ENCODE measurements at regions not wholly inside any gene's neighbourhood (a gene's known extent, or its start where the extent isn't known, plus 50 kb on each side); places are given as distances from the start of the nearest gene placed in this dataset.

DNA sequence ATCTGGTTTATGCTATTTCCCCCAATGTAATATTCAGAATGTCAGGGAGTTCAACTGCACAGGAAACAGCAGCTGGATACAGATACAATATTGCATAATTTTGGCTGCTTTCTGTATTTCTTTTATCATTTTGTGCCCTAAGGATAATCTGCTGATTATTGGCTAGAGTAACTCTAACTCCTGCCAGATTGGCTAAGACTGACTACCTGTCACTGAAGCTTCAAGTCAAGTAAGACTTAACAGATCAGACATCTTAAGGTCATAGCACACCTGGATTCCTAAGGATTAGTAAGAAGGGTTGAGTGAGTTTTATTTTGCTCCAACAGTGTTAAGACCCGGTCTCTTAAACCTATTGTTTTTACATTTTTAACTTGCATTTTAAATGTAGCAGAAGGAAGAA, 136.8 kb downstream of the KLF8 start:
- TF ChIP-seq CTCF (conservative IDR thresholded peaks at IDR 0.05 in 1 of 2, IDR thresholded peaks at IDR 0.05 in 1 of 2; ENCODE audit: extremely low read depth in 1 of 2, insufficient read depth in 1 of 2, low read depth in 1 of 2, low read length in 2 of 2) (no peak), EZH2 (IDR thresholded peaks at IDR 0.05; ENCODE audit: borderline replicate concordance, low read length) (no peak)

All from mammary epithelial cell (primary cell).